ENCODE measurements at regions not wholly inside any gene's neighbourhood (a gene's known extent, or its start where the extent isn't known, plus 50 kb on each side); places are given as distances from the start of the nearest gene placed in this dataset.
"Not testable (repeated sequence)": the region's sequence is repeated elsewhere in the genome, so short reads cannot be mapped to it uniquely, and the experiment has no call there.

GRCh38 chrX:729101-729500 is 98.5 kb downstream of the SHOX start:
- H2BK5ac ChIP-seq (ENCODE audit: low read length); H2BK12ac ChIP-seq (ENCODE audit: low read length); H3K79me1 ChIP-seq (ENCODE audit: low read depth, low read length); H3K9ac ChIP-seq (ENCODE audit: low read depth, low read length, poor library complexity); H3K4me2 ChIP-seq (ENCODE audit: insufficient read depth, low read length, poor library complexity, severe bottlenecking); H3K4me3 ChIP-seq (ENCODE audit: low read length in 2 of 2); H3K27me3 ChIP-seq (ENCODE audit: control insufficient read depth in 3 of 3, insufficient read depth in 3 of 3, low read depth in 1 of 3, low read length in 3 of 3); H2AFZ ChIP-seq (ENCODE audit: low read length); H3K9me3 ChIP-seq (replicated peaks in 1 of 2; ENCODE audit: control insufficient read depth in 2 of 2, insufficient read depth in 1 of 2, low read depth in 1 of 2, low read length in 2 of 2); H2BK15ac ChIP-seq (ENCODE audit: low read length); H3K18ac ChIP-seq (ENCODE audit: low read length); H3K27ac ChIP-seq (replicated peaks; ENCODE audit: low read length); H3K4me1 ChIP-seq (ENCODE audit: control insufficient read depth in 2 of 2, insufficient read depth in 1 of 2, low read depth in 1 of 2, low read length in 2 of 2); H4K8ac ChIP-seq (ENCODE audit: low read depth, low read length); H2BK120ac ChIP-seq (ENCODE audit: low read depth, low read length); H4K91ac ChIP-seq (ENCODE audit: low read depth, low read length, poor library complexity); H3K14ac ChIP-seq (ENCODE audit: low read length); H3K36me3 ChIP-seq (replicated peaks in 1 of 2; ENCODE audit: control insufficient read depth in 2 of 2, insufficient read depth in 2 of 2, low read length in 2 of 2); DNase-seq (ENCODE audit: low spot score); H3K4ac ChIP-seq (ENCODE audit: low read length): not testable (repeated sequence)
- Histone ChIP-seq H2AK5ac (ENCODE audit: low read depth, low read length) (peak overlapping the region; percentile 46), H3K23ac (ENCODE audit: low read depth, low read length, poor library complexity) (peak overlapping the region; percentile 43)
- WGBS, 2 donors (ENCODE audit: extremely low coverage in 2 of 2, insufficient read length in 2 of 2, insufficient replicate concordance in 1 of 2) = no CpG with 5 or more reads among the region's 14 CpGs

GRCh38 chrX:728639-729038 is 98.0 kb downstream of the SHOX start:
- not testable (repeated sequence) for H3K4me3 ChIP-seq (ENCODE audit: low read length in 2 of 2); H3K4ac ChIP-seq (ENCODE audit: low read length); H2BK15ac ChIP-seq (ENCODE audit: low read length); H3K4me2 ChIP-seq (ENCODE audit: insufficient read depth, low read length, poor library complexity, severe bottlenecking); H3K27me3 ChIP-seq (ENCODE audit: control insufficient read depth in 3 of 3, insufficient read depth in 3 of 3, low read depth in 1 of 3, low read length in 3 of 3); H4K8ac ChIP-seq (ENCODE audit: low read depth, low read length); H3K18ac ChIP-seq (ENCODE audit: low read length); H3K9me3 ChIP-seq (replicated peaks in 1 of 2; ENCODE audit: control insufficient read depth in 2 of 2, insufficient read depth in 1 of 2, low read depth in 1 of 2, low read length in 2 of 2); H2BK5ac ChIP-seq (ENCODE audit: low read length); H3K14ac ChIP-seq (ENCODE audit: low read length); H3K36me3 ChIP-seq (replicated peaks in 1 of 2; ENCODE audit: control insufficient read depth in 2 of 2, insufficient read depth in 2 of 2, low read length in 2 of 2); H3K4me1 ChIP-seq (ENCODE audit: control insufficient read depth in 2 of 2, insufficient read depth in 1 of 2, low read depth in 1 of 2, low read length in 2 of 2); H3K27ac ChIP-seq (replicated peaks; ENCODE audit: low read length); H3K79me1 ChIP-seq (ENCODE audit: low read depth, low read length); H2AFZ ChIP-seq (ENCODE audit: low read length); H3K23ac ChIP-seq (ENCODE audit: low read depth, low read length, poor library complexity); H2BK120ac ChIP-seq (ENCODE audit: low read depth, low read length); DNase-seq (ENCODE audit: low spot score); H2AK5ac ChIP-seq (ENCODE audit: low read depth, low read length); H2BK12ac ChIP-seq (ENCODE audit: low read length); H3K9ac ChIP-seq (ENCODE audit: low read depth, low read length, poor library complexity); H4K91ac ChIP-seq (ENCODE audit: low read depth, low read length, poor library complexity)
- no CpG with 5 or more reads among the region's 11 CpGs for WGBS, 2 donors (ENCODE audit: extremely low coverage in 2 of 2, insufficient read length in 2 of 2, insufficient replicate concordance in 1 of 2)

GRCh38 chrX:727738-728621 is 97.4 kb downstream of the SHOX start:
- peak; percentile 24 for DNase-seq (ENCODE audit: low spot score)
- H2AFZ ChIP-seq (ENCODE audit: low read length) = no peak overlapping the region

GRCh38 chrX:725971-726370 is 95.4 kb downstream of the SHOX start:
- Histone ChIP-seq H2BK120ac (ENCODE audit: low read depth, low read length) (no peak overlapping the region), H3K18ac (ENCODE audit: low read length) (no peak overlapping the region), H3K36me3 (replicated peaks in 1 of 2; ENCODE audit: control insufficient read depth in 2 of 2, insufficient read depth in 2 of 2, low read length in 2 of 2) (no peaks in the 10 kb centered on the region), H4K8ac (ENCODE audit: low read depth, low read length) (no peak overlapping the region), H3K14ac (ENCODE audit: low read length) (no peak overlapping the region), H3K9me3 (replicated peaks in 1 of 2; ENCODE audit: control insufficient read depth in 2 of 2, insufficient read depth in 1 of 2, low read depth in 1 of 2, low read length in 2 of 2) (peaks cover 0 to 4% of the 10 kb centered on the region in 2 donors), H2BK5ac (ENCODE audit: low read length) (no peak overlapping the region), H3K23ac (ENCODE audit: low read depth, low read length, poor library complexity) (no peak overlapping the region), H3K4ac (ENCODE audit: low read length) (no peak overlapping the region), H2BK15ac (ENCODE audit: low read length) (no peak overlapping the region), H3K4me3 (ENCODE audit: low read length in 2 of 2) (no peak overlapping the region), H2BK12ac (ENCODE audit: low read length) (no peak overlapping the region), H2AK5ac (ENCODE audit: low read depth, low read length) (no peak overlapping the region), H3K27me3 (ENCODE audit: control insufficient read depth in 3 of 3, insufficient read depth in 3 of 3, low read depth in 1 of 3, low read length in 3 of 3) (no peaks in the 10 kb centered on the region), H4K91ac (ENCODE audit: low read depth, low read length, poor library complexity) (no peak overlapping the region), H3K79me1 (ENCODE audit: low read depth, low read length) (no peaks in the 10 kb centered on the region), H2AFZ (ENCODE audit: low read length) (no peak overlapping the region), H3K4me1 (ENCODE audit: control insufficient read depth in 2 of 2, insufficient read depth in 1 of 2, low read depth in 1 of 2, low read length in 2 of 2) (peaks cover 0 to 2% of the 10 kb centered on the region in 2 donors), H3K4me2 (ENCODE audit: insufficient read depth, low read length, poor library complexity, severe bottlenecking) (no peak overlapping the region), H3K9ac (ENCODE audit: low read depth, low read length, poor library complexity) (no peak overlapping the region), H3K27ac (replicated peaks; ENCODE audit: low read length) (no peak overlapping the region)
- DNase-seq (ENCODE audit: low spot score) = no peak
- WGBS, 2 donors (ENCODE audit: extremely low coverage in 2 of 2, insufficient read length in 2 of 2, insufficient replicate concordance in 1 of 2) = no CpG with 5 or more reads among the region's 9 CpGs

More at GRCh38 chrX:727738-728621, 97.4 kb downstream of the SHOX start:
- H2BK12ac ChIP-seq (ENCODE audit: low read length) = peak overlapping the region; percentile 12
- no peaks in the 10 kb centered on the region for H3K36me3 ChIP-seq (replicated peaks in 1 of 2; ENCODE audit: control insufficient read depth in 2 of 2, insufficient read depth in 2 of 2, low read length in 2 of 2)
- H2AK5ac ChIP-seq (ENCODE audit: low read depth, low read length) = no peak overlapping the region
- H2BK15ac ChIP-seq (ENCODE audit: low read length) = no peak overlapping the region
- peaks cover 0 to 4% of the 10 kb centered on the region in 2 donors for H3K9me3 ChIP-seq (replicated peaks in 1 of 2; ENCODE audit: control insufficient read depth in 2 of 2, insufficient read depth in 1 of 2, low read depth in 1 of 2, low read length in 2 of 2)
- H4K8ac ChIP-seq (ENCODE audit: low read depth, low read length) = no peak overlapping the region
- no peak overlapping the region for H3K4me2 ChIP-seq (ENCODE audit: insufficient read depth, low read length, poor library complexity, severe bottlenecking)
- peak overlapping the region; percentile 82 for H3K14ac ChIP-seq (ENCODE audit: low read length)
- WGBS, 2 donors (ENCODE audit: extremely low coverage in 2 of 2, insufficient read length in 2 of 2, insufficient replicate concordance in 1 of 2) = no CpG with 5 or more reads among the region's 22 CpGs
- H2BK120ac ChIP-seq (ENCODE audit: low read depth, low read length) = no peak overlapping the region
- no peak overlapping the region for H2BK5ac ChIP-seq (ENCODE audit: low read length)
- H3K27me3 ChIP-seq (ENCODE audit: control insufficient read depth in 3 of 3, insufficient read depth in 3 of 3, low read depth in 1 of 3, low read length in 3 of 3) = no peaks in the 10 kb centered on the region
- peak overlapping the region; percentile 30 for H3K9ac ChIP-seq (ENCODE audit: low read depth, low read length, poor library complexity)
- peaks cover 0 to 2% of the 10 kb centered on the region in 2 donors for H3K4me1 ChIP-seq (ENCODE audit: control insufficient read depth in 2 of 2, insufficient read depth in 1 of 2, low read depth in 1 of 2, low read length in 2 of 2)
- H4K91ac ChIP-seq (ENCODE audit: low read depth, low read length, poor library complexity) = no peak overlapping the region
- peak overlapping the region; percentile 71 for H3K18ac ChIP-seq (ENCODE audit: low read length)
- no peak overlapping the region for H3K4me3 ChIP-seq (ENCODE audit: low read length in 2 of 2)
- H3K23ac ChIP-seq (ENCODE audit: low read depth, low read length, poor library complexity) = peak overlapping the region; percentile 89
- no peak overlapping the region for H3K4ac ChIP-seq (ENCODE audit: low read length)
- H3K79me1 ChIP-seq (ENCODE audit: low read depth, low read length) = no peaks in the 10 kb centered on the region
- no peak overlapping the region for H3K27ac ChIP-seq (replicated peaks; ENCODE audit: low read length)
